HG03103 (cell line): ENCODE measurements at regions not wholly inside any gene's neighbourhood (a gene's known extent, or its start where the extent isn't known, plus 50 kb on each side); places are given as distances from the start of the nearest gene placed in this dataset.

Source experiments
- ATAC-seq: cut with Tn5 transposase; IDR thresholded peaks from one replicate; pipeline ENCODE4 v1.9.1; 2021; ENCODE audit warnings: low read depth; ENCODE audit not compliant: unreplicated experiment

DNA sequence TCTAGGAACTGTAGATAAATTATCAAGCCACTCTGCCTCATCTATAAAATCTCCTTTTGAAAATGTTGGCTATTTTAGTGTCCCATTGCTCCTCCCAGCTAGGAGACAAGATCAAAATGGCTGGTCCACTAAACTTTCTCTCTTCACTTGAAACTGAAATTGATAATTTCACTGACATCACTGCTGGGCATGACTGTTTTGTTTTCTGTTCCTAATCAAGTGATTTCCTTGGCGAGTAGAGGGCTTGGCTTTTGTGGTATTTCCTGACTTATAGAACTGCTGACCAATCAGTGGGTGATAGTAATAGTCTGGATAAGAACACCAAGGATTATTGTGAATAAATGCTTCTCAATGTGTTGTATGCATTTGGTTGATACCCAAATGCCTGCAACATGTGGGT is 2152.9 kb downstream of the ARAP2 start:
- ATAC-seq: no peak

GRCh38 chr4:34094114-34094513 is 2150.2 kb downstream of the ARAP2 start:
- no peak for ATAC-seq

DNA sequence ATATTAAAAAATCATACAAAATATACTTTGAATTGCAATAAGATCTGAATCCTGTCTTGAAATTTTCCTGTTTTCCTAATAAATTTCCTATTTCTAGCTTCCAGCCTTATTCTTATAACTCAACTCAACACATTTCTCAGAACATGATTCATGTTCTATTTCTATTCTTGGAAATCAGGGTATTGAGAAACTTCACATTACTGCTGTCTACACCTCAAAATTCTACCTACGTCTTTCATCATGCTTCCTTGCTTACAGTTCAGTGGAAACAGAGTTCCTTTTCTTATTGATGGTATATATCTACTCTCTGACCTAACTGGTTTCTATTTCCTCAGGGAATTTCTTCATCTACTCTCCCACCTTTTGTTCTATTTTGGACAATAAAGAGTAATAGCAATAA is 2139.0 kb downstream of the ARAP2 start:
- no peak for ATAC-seq

GRCh38 chr4:34108391-34108790 is 2135.9 kb downstream of the ARAP2 start:
- ATAC-seq: no peak

DNA sequence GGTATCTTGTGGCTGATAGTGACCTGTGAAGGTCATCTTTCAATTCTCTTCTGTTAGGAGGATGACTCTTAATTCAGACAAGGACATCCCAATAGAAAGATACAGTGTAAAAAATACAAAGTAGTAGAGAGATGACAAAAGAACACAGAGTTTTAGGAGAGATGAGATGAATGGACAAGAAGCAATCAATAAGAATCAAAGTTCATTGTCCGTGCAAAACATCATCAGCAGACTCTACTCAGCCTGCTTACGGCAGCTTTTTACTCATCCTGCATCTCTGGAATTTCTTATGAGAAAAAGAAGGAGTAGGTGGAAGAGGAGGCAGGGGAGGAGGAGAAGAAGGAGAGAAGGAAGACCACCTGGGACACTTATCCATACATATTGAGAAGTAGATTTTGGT is 2131.7 kb downstream of the ARAP2 start:
- ATAC-seq: no peak

DNA sequence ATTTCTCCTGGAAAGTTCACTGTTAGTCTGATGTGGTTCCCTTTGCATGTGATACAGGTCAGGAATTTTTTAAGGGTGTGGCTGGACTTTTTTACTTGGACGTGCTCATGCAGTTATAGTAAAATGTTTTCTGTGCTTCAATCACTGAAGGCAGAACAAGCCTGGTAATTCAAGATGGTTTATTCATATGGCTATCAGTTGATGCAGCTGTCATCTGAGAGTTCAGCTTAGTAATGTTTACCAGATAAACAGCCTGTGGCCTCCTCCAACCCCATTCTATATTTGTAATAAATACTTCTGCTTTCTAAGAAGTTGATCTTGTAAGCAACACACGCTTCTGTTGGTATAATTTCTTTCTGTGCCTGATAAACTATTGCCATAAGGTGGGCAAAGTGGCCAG is 2105.9 kb downstream of the ARAP2 start:
- no peak for ATAC-seq

GRCh38 chr4:34139346-34139745 is 2105.0 kb downstream of the ARAP2 start:
- ATAC-seq: no peak

DNA sequence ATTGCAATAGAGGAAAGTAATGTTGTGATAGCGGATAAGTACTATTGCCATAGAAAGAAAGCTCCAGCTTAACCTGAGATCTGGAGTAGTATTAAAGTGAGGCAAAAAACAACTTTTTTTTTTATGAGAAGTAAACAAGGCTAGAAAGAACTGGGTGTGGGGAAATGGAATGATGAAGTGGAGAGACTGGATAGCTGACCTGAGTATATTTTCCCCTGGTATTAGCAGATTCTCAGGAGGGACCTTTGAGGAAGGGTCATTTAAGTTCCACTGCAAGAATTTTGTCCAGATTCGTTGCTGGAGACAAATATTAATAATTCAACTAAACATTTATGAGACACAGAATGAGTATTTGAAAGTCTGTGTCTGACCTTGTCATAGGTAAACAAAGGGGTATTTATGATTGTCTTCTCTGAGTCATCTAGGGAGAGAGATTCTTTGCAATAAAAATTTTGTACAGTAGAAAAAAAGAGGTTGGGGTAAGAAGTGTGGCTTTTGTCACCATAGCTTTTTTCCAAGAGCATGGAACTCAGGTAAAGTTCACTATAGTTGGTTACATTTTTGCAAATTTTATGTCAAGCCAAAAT is 2095.9 kb downstream of the ARAP2 start:
- no peak for ATAC-seq

DNA sequence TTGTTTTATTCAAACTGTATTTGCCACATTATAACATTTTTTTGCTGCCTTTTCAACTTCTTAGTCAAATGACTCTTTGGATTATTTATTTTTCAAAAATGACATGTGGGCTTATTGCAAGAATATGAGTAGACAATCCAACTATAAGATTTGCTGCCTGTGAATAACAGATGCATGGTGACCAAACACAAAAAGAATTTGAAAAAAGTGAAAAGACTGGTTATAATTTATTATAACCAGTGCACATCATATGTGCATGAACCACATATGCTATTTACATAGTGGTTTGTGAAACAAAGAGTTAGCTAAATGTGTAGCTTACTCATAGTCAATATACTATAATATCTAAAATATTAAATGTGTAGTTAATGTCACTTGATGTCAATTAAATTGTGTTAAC is 2086.8 kb downstream of the ARAP2 start:
- ATAC-seq: no peak

DNA sequence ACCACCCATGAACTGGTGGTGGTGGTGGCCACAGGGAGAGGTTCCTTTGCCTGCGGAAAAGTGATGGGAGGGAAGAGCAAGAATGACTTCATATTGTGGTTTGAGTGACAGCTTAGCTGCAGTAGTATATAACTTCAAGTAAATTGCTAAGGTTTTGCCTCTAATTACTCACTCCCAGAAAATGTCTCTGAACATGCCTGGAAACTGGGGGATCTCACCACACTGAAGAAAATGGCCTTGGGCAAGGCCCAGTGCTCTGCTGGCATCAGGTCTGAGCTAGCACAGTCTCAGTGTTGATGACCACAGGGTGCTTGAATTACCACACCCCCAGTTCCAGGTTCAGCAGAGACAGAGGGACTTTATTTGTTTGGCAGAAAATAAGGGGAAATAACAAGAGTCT is 2085.4 kb downstream of the ARAP2 start:
- no peak for ATAC-seq

GRCh38 chr4:34170946-34171345 is 2073.4 kb downstream of the ARAP2 start:
- ATAC-seq: no peak

DNA sequence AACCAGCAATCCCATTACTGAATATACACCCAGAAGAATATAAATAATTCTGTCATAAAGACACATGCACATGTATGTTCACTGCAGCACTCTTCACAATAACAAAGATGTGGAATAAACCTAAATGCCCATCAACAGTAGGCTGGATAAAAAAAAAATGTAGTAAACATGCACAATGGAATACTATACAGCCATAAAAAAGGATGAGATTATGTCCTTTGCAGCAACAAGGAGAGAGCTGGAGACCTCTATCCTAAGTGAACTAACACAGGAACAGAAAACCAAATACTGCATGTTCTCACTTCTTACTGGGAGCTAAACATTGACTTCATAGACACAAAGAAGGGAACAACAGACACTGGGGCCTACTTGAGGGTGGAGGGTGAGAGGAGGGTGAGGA is 2067.7 kb downstream of the ARAP2 start:
- no peak for ATAC-seq

- no peak for ATAC-seq
Observed at GRCh38 chr4:34178476-34178875, 2065.8 kb downstream of the ARAP2 start.

DNA sequence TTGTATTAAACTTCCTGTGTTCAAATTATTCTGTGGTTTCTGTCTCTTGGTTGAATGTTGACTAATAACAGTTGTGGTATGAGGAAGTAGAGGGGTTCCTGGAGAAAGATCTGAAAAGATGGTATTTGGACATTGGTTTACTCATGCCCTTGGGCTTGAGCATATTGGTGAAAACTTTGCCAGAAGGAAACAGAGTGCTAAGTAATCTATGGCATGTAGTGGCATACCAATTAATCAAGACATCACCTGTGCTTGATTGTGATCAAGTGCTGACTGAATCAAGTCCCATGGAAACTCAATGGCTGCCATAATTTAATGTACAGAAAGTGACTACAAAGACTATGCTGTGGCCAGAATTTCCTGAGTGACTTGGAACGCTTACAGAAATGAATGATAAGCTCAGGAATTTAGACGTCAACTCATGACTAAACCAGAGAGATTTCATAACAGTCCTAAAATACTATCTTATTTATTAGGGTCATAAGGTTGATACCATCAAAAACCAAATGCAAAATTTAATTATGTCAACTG is 2062.9 kb downstream of the ARAP2 start:
- ATAC-seq: no peak

GRCh38 chr4:34181891-34182290 is 2062.4 kb downstream of the ARAP2 start:
- ATAC-seq: no peak

DNA sequence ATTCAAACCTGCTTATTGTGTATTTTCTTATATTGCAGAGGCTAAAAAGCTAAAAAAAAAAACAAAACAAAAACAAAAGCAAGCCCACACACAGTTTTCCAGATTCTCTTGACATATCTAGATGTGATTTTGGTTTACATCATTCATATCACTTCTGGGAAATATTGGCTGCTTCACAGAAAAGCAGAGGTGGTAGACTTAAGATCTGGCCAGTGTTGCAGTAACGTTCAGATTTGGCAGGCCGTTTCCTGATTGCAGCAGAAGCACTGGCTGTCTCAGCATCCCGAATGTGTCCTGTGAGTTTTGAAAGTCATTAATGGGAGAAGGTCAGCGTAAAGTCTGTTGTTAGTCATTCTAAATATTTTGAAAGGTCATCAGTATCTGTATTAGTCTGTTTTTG is 2062.0 kb downstream of the ARAP2 start:
- no peak for ATAC-seq

GRCh38 chr4:34183926-34184325 is 2060.4 kb downstream of the ARAP2 start:
- no peak for ATAC-seq

GRCh38 chr4:34187056-34187455 is 2057.3 kb downstream of the ARAP2 start:
- no peak for ATAC-seq

DNA sequence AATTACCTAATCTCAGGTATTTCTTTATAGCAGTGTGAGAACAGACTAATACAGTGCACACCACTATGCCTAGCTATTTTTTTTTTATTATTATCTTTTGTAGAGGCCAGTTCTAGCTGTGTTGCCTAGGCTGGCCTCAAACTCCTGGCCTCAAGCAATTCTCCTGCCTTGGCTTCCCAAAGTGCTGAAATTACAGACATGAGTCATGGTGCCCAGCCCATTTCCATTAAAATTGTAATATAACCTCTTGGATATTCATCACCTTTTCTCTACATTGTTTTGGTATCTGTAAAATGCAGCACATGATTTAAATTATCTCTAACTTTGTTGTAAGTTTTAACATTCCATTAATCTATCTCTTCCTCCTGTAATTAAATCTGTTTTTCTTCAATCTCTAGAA is 2052.9 kb downstream of the ARAP2 start:
- no peak for ATAC-seq

GRCh38 chr4:34193451-34194154 is 2050.7 kb downstream of the ARAP2 start:
- no peak for ATAC-seq

DNA sequence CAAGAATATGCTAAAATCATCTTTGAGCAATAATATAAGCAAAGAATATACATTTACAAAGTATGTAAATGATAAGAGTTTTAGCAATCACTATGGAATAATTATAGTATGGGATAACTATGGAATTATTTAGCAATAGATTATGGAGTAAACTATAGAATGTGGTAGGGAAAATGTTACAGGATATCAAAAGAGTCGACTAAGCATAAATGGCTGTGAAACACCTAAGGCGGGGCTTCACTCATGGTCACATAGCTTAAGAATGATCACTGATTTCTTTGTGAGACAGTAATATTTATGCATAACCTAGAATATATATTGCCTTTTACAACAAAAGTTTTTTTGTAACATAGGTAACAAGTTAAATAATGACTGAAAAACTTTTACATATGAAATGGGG is 2049.7 kb downstream of the ARAP2 start:
- ATAC-seq: no peak

- no peak for ATAC-seq
Observed at GRCh38 chr4:34196375-34196774, 2047.9 kb downstream of the ARAP2 start.
